ENCODE measurements at regions not wholly inside any gene's neighbourhood (a gene's known extent, or its start where the extent isn't known, plus 50 kb on each side); places are given as distances from the start of the nearest gene placed in this dataset.

GRCh38 chr2:192947352-192947751 lies 752.6 kb upstream of the TMEFF2 start (continued):
- TF ChIP-seq SIN3A (IDR thresholded peaks at IDR 0.05; ENCODE audit: borderline replicate concordance, low read depth, low read length), result no peak

- Histone ChIP-seq H3K79me2 (ENCODE audit: insufficient read depth) (no peaks in the 10 kb centered on the region), H3K4me1 (ENCODE audit: control insufficient read depth in 1 of 2, insufficient read depth in 2 of 2, low read depth in 1 of 2, low read length in 1 of 2) (no peaks in the 10 kb centered on the region), H3K9ac (no peak overlapping the region), H3K36me3 (replicated peaks in 1 of 2; ENCODE audit: control insufficient read depth in 1 of 2, insufficient read depth in 2 of 2, low read length in 1 of 2) (no peaks in the 10 kb centered on the region), H3K27ac (ENCODE audit: low read depth in 2 of 2, low read length in 1 of 2) (no peak overlapping the region), H4K20me1 (ENCODE audit: insufficient read depth) (no peaks in the 10 kb centered on the region), H3K4me3 (ENCODE audit: low read depth in 2 of 2, low read length in 1 of 2) (no peak overlapping the region), H2AFZ (ENCODE audit: low read depth) (no peak overlapping the region), H3K4me2 (no peak overlapping the region), H3K27me3 (ENCODE audit: insufficient read depth) (no peaks in the 10 kb centered on the region), H3K9me3 (no peaks in the 10 kb centered on the region), H3K9me2 (no peaks in the 10 kb centered on the region), H3F3A (replicated peaks; ENCODE audit: insufficient read depth) (no peaks in the 10 kb centered on the region)
- TF ChIP-seq USF1 (IDR thresholded peaks at IDR 0.05; ENCODE audit: borderline replicate concordance, low read depth) (no peak), EP300 (IDR thresholded peaks at IDR 0.05; ENCODE audit: borderline replicate concordance in 1 of 2, low read depth in 1 of 2, low read length in 1 of 2) (no peak), SMC3 (IDR thresholded peaks at IDR 0.05; ENCODE audit: low read depth, low read length) (no peak), FOXM1 (IDR thresholded peaks at IDR 0.05; ENCODE audit: low read depth) (no peak), JUND (IDR thresholded peaks at IDR 0.05) (no peak), FOSL2 (IDR thresholded peaks at IDR 0.05; ENCODE audit: borderline replicate concordance, low read depth) (no peak), RAD21 (IDR thresholded peaks at IDR 0.05; ENCODE audit: low read length) (no peak)
- DNase-seq, result no peak
- ChIA-PET CTCF (no interaction called here), POLR2A (no interaction called here)
- 32% methylated on average over 1 of the region's 1 CpG for WGBS (ENCODE audit: low lambda C conversion rate)
Observed at GRCh38 chr2:192940767-192941166, 746.0 kb upstream of the TMEFF2 start.

GRCh38 chr2:192932376-192932775 lies 737.6 kb upstream of the TMEFF2 start:
- no peaks in the 10 kb centered on the region for H3K9me2 ChIP-seq
- no peak overlapping the region for H3K4me2 ChIP-seq
- TF ChIP-seq PBX3 (IDR thresholded peaks at IDR 0.05) (no peak), FOXJ3 (CRISPR knock-in tag; IDR thresholded peaks at IDR 0.05) (no peak), POLR2AphosphoS5 (IDR thresholded peaks at IDR 0.05; ENCODE audit: low read depth, low read length) (no peak), RFX5 (IDR thresholded peaks at IDR 0.05; ENCODE audit: low read length) (no peak), IRF3 (IDR thresholded peaks at IDR 0.05; ENCODE audit: low read depth, low read length) (no peak), RCOR1 (IDR thresholded peaks at IDR 0.05; ENCODE audit: low read length) (no peak), NRF1 (IDR thresholded peaks at IDR 0.05; ENCODE audit: low read depth, low read length) (no peak), ZBTB33 (IDR thresholded peaks at IDR 0.05; ENCODE audit: borderline replicate concordance, low read depth) (no peak), RAD21 (IDR thresholded peaks at IDR 0.05; ENCODE audit: low read length) (no peak), TEAD4 (IDR thresholded peaks at IDR 0.05; ENCODE audit: borderline replicate concordance, insufficient read depth) (no peak), CHD2 (IDR thresholded peaks at IDR 0.05; ENCODE audit: low read length, partially characterized antibody) (no peak), SMC3 (IDR thresholded peaks at IDR 0.05; ENCODE audit: low read depth, low read length) (no peak), EZH2phosphoT487 (IDR thresholded peaks at IDR 0.05; ENCODE audit: borderline replicate concordance, low read depth) (no peak), TCF12 (IDR thresholded peaks at IDR 0.05) (no peak)
- no peaks in the 10 kb centered on the region for H3K9me3 ChIP-seq
- no peak overlapping the region for H3K9ac ChIP-seq
- no peak for DNase-seq
- no peak overlapping the region for H2AFZ ChIP-seq (ENCODE audit: low read depth)
- H4K20me1 ChIP-seq (ENCODE audit: insufficient read depth), result no peaks in the 10 kb centered on the region
- H3K79me2 ChIP-seq (ENCODE audit: insufficient read depth), result no peaks in the 10 kb centered on the region
- WGBS (ENCODE audit: low lambda C conversion rate), result 0% methylated on average over 1 of the region's 1 CpG
- ChIA-PET CTCF (no interaction called here), POLR2A (no interaction called here)
- H3F3A ChIP-seq (replicated peaks; ENCODE audit: insufficient read depth), result no peaks in the 10 kb centered on the region
- no peaks in the 10 kb centered on the region for H3K4me1 ChIP-seq (ENCODE audit: control insufficient read depth in 1 of 2, insufficient read depth in 2 of 2, low read depth in 1 of 2, low read length in 1 of 2)
- no peaks in the 10 kb centered on the region for H3K36me3 ChIP-seq (replicated peaks in 1 of 2; ENCODE audit: control insufficient read depth in 1 of 2, insufficient read depth in 2 of 2, low read length in 1 of 2)
- H3K4me3 ChIP-seq (ENCODE audit: low read depth in 2 of 2, low read length in 1 of 2), result no peak overlapping the region
- no peak overlapping the region for H3K27ac ChIP-seq (ENCODE audit: low read depth in 2 of 2, low read length in 1 of 2)
- no peaks in the 10 kb centered on the region for H3K27me3 ChIP-seq (ENCODE audit: insufficient read depth)
